Thyroid gland (tissue), 4 donors: ENCODE measurements at regions not wholly inside any gene's neighbourhood (a gene's known extent, or its start where the extent isn't known, plus 50 kb on each side); places are given as distances from the start of the nearest gene placed in this dataset.

ENCODE experiments used
- DNase-seq, 2 donors: peaks; one replicate each; pipeline ENCODE4 v3.0.0-alpha.2; 2019
- H3K27ac ChIP-seq, 3 donors: fragments of 200-600 bp; sonication (generic); 1 replicate in 2 of 3; 2 replicates in 1 of 3; pipeline ENCODE4 v1.5.1; 2016 to 2019; ENCODE audit warnings: mild to moderate bottlenecking in 1 of 3, moderate library complexity in 1 of 3
- H3K27me3 ChIP-seq: fragments of 200-600 bp; sonication (generic); one replicate; pipeline ENCODE4 v1.5.1; 2019
- H3K36me3 ChIP-seq, 2 donors: fragments of 200-600 bp; sonication (generic); one replicate each; pipeline ENCODE4 v1.5.1; 2016 to 2019
- H3K4me1 ChIP-seq, 2 donors: fragments of 200-600 bp; sonication (generic); one replicate each; pipeline ENCODE4 v1.5.1; 2017 to 2019
- H3K4me3 ChIP-seq, 3 donors: fragments of 200-600 bp; sonication (generic); replicated peaks in 1 of 3; 1 replicate in 2 of 3; 2 replicates in 1 of 3; pipeline ENCODE4 v1.5.1; 2016; ENCODE audit warnings: mild to moderate bottlenecking in 1 of 3
- H3K9me3 ChIP-seq: fragments of 200-600 bp; sonication (generic); one replicate; pipeline ENCODE4 v1.5.1; 2017
- CTCF ChIP-seq, 6 experiments: fragments of 200-600 bp in 3 of 6; fragments of 450-650 bp in 3 of 6; sonication (generic) in 3 of 6; IDR thresholded peaks; one replicate each; pipeline ENCODE4 v1.5.1; 2016 to 2019; ENCODE audit warnings: antibody characterized with exemption in 6 of 6, mild to moderate bottlenecking in 2 of 6, inconsistent platforms in 1 of 6, moderate library complexity in 1 of 6
- POLR2A ChIP-seq, 2 donors: fragments of 450-650 bp; IDR thresholded peaks; one replicate each; pipeline ENCODE4 v1.6.1; 2017; ENCODE audit warnings: antibody characterized with exemption in 2 of 2, mild to moderate bottlenecking in 2 of 2, moderate library complexity in 1 of 2
- WGBS, 2 donors: methylation state at CpG; one replicate each; pipeline ENCODE4 v1.1.5; 2017; 5-methylcytosine and 5-hydroxymethylcytosine counted together
- intact Hi-C: fragments of 100-400 bp; cut with DNase I; formaldehyde crosslinking; loops from one replicate; pipeline ENCODE4 v1.15.1; 2023

- intact Hi-C loops: no loop called here
- Histone ChIP-seq H3K27ac (no peak overlapping the region), H3K4me1 (peaks cover 0 to 7% of the 10 kb centered on the region in 2 donors), H3K27me3 (no peaks in the 10 kb centered on the region), H3K9me3 (no peaks in the 10 kb centered on the region), H3K36me3 (no peaks in the 10 kb centered on the region), H3K4me3 (no peak overlapping the region)
- 58 to 82% methylated on average over 2 to 5 of the region's 5 CpGs for whole genome bisulfite sequencing, 2 donors
- DNase-seq: no peak
- TF ChIP-seq CTCF (IDR thresholded peaks at IDR 0.05): no peak
- no peak for TF ChIP-seq POLR2A (IDR thresholded peaks at IDR 0.05)
These were observed 196.3 kb downstream of the LSM5 start for GRCh38 chr7:32293833-32294232.

GRCh38 chr7:32289651-32290414 lies 200.3 kb downstream of the LSM5 start:
- WGBS, 2 donors: 56 to 83% methylated on average over 3 to 5 of the region's 5 CpGs
- intact Hi-C loops: no loop called here
- Histone ChIP-seq H3K36me3 (no peaks in the 10 kb centered on the region), H3K4me1 (no peaks in the 10 kb centered on the region), H3K27ac (peak overlapping the region in 1 of 3 donors; percentile 21), H3K9me3 (no peaks in the 10 kb centered on the region), H3K27me3 (no peaks in the 10 kb centered on the region), H3K4me3 (no peak overlapping the region)
- DNase-seq: peak; percentile 67 to 90
- TF ChIP-seq CTCF (IDR thresholded peaks at IDR 0.05): no peak

GRCh38 chr7:32285698-32286097 lies 204.5 kb downstream of the LSM5 start:
- WGBS, 2 donors: 59 to 68% methylated on average over 2 of the region's 2 CpGs
- no peaks in the 10 kb centered on the region for H3K36me3 ChIP-seq
- no peaks in the 10 kb centered on the region for H3K27me3 ChIP-seq
- intact Hi-C loops: no loop called here
- TF ChIP-seq POLR2A (IDR thresholded peaks at IDR 0.05): no peak
- no peak for TF ChIP-seq CTCF (IDR thresholded peaks at IDR 0.05)
- H3K9me3 ChIP-seq: no peaks in the 10 kb centered on the region
- no peaks in the 10 kb centered on the region for H3K4me1 ChIP-seq
- no peak for DNase-seq
- no peak overlapping the region for H3K27ac ChIP-seq
- H3K4me3 ChIP-seq: no peak overlapping the region

GRCh38 chr7:32283546-32283945 lies 206.6 kb downstream of the LSM5 start:
- H3K27me3 ChIP-seq: no peaks in the 10 kb centered on the region
- no peak for TF ChIP-seq CTCF (IDR thresholded peaks at IDR 0.05)
- TF ChIP-seq POLR2A (IDR thresholded peaks at IDR 0.05): no peak
- 74% methylated on average over 6 of the region's 6 CpGs for WGBS, 2 donors
- no peaks in the 10 kb centered on the region for H3K36me3 ChIP-seq
- H3K4me3 ChIP-seq: no peak overlapping the region
- H3K9me3 ChIP-seq: no peaks in the 10 kb centered on the region
- intact Hi-C loops: no loop called here
- no peak overlapping the region for H3K27ac ChIP-seq
- no peaks in the 10 kb centered on the region for H3K4me1 ChIP-seq
- no peak for DNase-seq

- no peak for DNase-seq
- Histone ChIP-seq H3K9me3 (no peaks in the 10 kb centered on the region), H3K4me3 (no peak overlapping the region), H3K27ac (no peak overlapping the region), H3K27me3 (no peaks in the 10 kb centered on the region), H3K4me1 (no peaks in the 10 kb centered on the region), H3K36me3 (no peaks in the 10 kb centered on the region)
- intact Hi-C loops: no loop called here
- TF ChIP-seq POLR2A (IDR thresholded peaks at IDR 0.05): no peak
- TF ChIP-seq CTCF (IDR thresholded peaks at IDR 0.05): no peak
- 52 to 59% methylated on average over 1 of the region's 1 CpG for WGBS, 2 donors
These were observed 209.3 kb upstream of the PDE1C start for GRCh38 chr7:32279500-32279899.
